Neural progenitor cell (in vitro differentiated cells): ENCODE measurements at regions not wholly inside any gene's neighbourhood (a gene's known extent, or its start where the extent isn't known, plus 50 kb on each side); places are given as distances from the start of the nearest gene placed in this dataset.

Experiments used
- DNase-seq: peaks from one replicate; pipeline ENCODE4 v3.0.0-alpha.2; 2016; ENCODE audit warnings: low spot score
- H2AFZ ChIP-seq: fragments of 200-600 bp; sonication (generic); replicated peaks from 2 replicates; pipeline ENCODE4 v1.6.1; 2016; ENCODE audit warnings: antibody characterized with exemption
- H3F3A ChIP-seq: fragments of 200-600 bp; sonication (generic); 2 replicates; pipeline ENCODE4 v1.6.1; 2016; ENCODE audit warnings: antibody characterized with exemption, low read depth
- H3K27ac ChIP-seq: fragments of 200-600 bp; sonication (generic); 2 replicates; pipeline ENCODE4 v1.5.1; 2016; ENCODE audit warnings: mild to moderate bottlenecking
- H3K27me3 ChIP-seq: fragments of 200-600 bp; sonication (generic); 2 replicates; pipeline ENCODE4 v1.6.1; 2016; ENCODE audit warnings: mild to moderate bottlenecking, moderate library complexity
- H3K36me3 ChIP-seq: fragments of 200-600 bp; sonication (generic); 2 replicates; pipeline ENCODE4 v1.5.1; 2016
- H3K4me1 ChIP-seq: fragments of 200-600 bp; sonication (generic); 2 replicates; pipeline ENCODE4 v1.6.1; 2016; ENCODE audit warnings: mixed run types
- H3K4me2 ChIP-seq: fragments of 200-600 bp; sonication (generic); 2 replicates; pipeline ENCODE4 v1.6.1; 2016
- H3K4me3 ChIP-seq: fragments of 200-600 bp; sonication (generic); 2 replicates; pipeline ENCODE4 v1.5.1; 2016
- H3K79me2 ChIP-seq: fragments of 200-600 bp; sonication (generic); 2 replicates; pipeline ENCODE4 v1.6.1; 2016; ENCODE audit warnings: low read depth
- H3K9ac ChIP-seq: fragments of 200-600 bp; sonication (generic); 2 replicates; pipeline ENCODE4 v1.6.1; 2016
- H3K9me3 ChIP-seq: fragments of 200-600 bp; sonication (generic); 2 replicates; pipeline ENCODE4 v1.5.1; 2016; ENCODE audit warnings: low read depth
- H4K20me1 ChIP-seq: fragments of 200-600 bp; sonication (generic); 2 replicates; pipeline ENCODE4 v1.6.1; 2016; ENCODE audit warnings: low read depth
- H3K27ac Mint-ChIP-seq: 3 replicates; pipeline ENCODE4 v1.8.0; 2021; ENCODE audit warnings: mixed read lengths
- H3K27me3 Mint-ChIP-seq: 2 replicates; pipeline ENCODE4 v1.8.0; 2022; ENCODE audit warnings: low read depth, mild to moderate bottlenecking, inconsistent platforms, moderate library complexity, mixed read lengths; ENCODE audit not compliant: insufficient read depth
- H3K36me3 Mint-ChIP-seq: 3 replicates; pipeline ENCODE4 v1.8.0; 2021; ENCODE audit warnings: mixed read lengths
- H3K4me1 Mint-ChIP-seq: 3 replicates; pipeline ENCODE4 v1.8.0; 2021; ENCODE audit warnings: mixed read lengths
- H3K4me3 Mint-ChIP-seq: 3 replicates; pipeline ENCODE4 v1.8.0; 2021; ENCODE audit warnings: mild to moderate bottlenecking, moderate library complexity, mixed read lengths
- H3K9me3 Mint-ChIP-seq: 3 replicates; pipeline ENCODE4 v1.8.0; 2020; ENCODE audit warnings: mixed read lengths
- CTCF ChIP-seq: fragments of 200-600 bp; sonication (generic); IDR thresholded peaks from 2 replicates; pipeline ENCODE4 v1.5.1; 2017; ENCODE audit warnings: antibody characterized with exemption, mild to moderate bottlenecking
- EZH2 ChIP-seq: fragments of 200-600 bp; sonication (generic); IDR thresholded peaks from 2 replicates; pipeline ENCODE4 v1.6.1; 2017; ENCODE audit warnings: antibody characterized with exemption, mild to moderate bottlenecking, moderate library complexity
- EZH2phosphoT487 ChIP-seq: fragments of 200-600 bp; sonication (generic); IDR thresholded peaks from 2 replicates; pipeline ENCODE4 v1.6.1; 2017; ENCODE audit warnings: antibody characterized with exemption

GRCh38 chr10:78803710-78804109, 265.1 kb upstream of the ZMIZ1 start:
- Mint-ChIP-seq H3K27me3 (peaks cover 15% of the 10 kb centered on the region), H3K36me3 (no peaks in the 10 kb centered on the region), H3K9me3 (no peaks in the 10 kb centered on the region), H3K4me3 (no peak overlapping the region), H3K4me1 (peaks cover 41% of the 10 kb centered on the region), H3K27ac (no peak overlapping the region)
- Histone ChIP-seq H3K27me3 (no peaks in the 10 kb centered on the region), H3K9ac (no peak overlapping the region), H3K4me2 (no peak overlapping the region), H3K79me2 (no peaks in the 10 kb centered on the region), H3K4me3 (no peak overlapping the region), H3K36me3 (no peaks in the 10 kb centered on the region), H3F3A (no peaks in the 10 kb centered on the region), H3K27ac (no peak overlapping the region), H3K4me1 (peaks cover 14% of the 10 kb centered on the region), H2AFZ (no peak overlapping the region), H4K20me1 (no peaks in the 10 kb centered on the region), H3K9me3 (no peaks in the 10 kb centered on the region)
- TF ChIP-seq EZH2 (no peak), CTCF (no peak), EZH2phosphoT487 (no peak)
- no peak for DNase-seq

- H3K27me3 Mint-ChIP-seq: peaks cover 13% of the 10 kb centered on the region
- Histone ChIP-seq H3K27me3 (no peaks in the 10 kb centered on the region), H3K9ac (no peak overlapping the region), H3K36me3 (no peaks in the 10 kb centered on the region), H3K27ac (no peak overlapping the region), H3F3A (no peaks in the 10 kb centered on the region), H3K4me3 (no peak overlapping the region), H3K79me2 (no peaks in the 10 kb centered on the region), H3K4me2 (no peak overlapping the region), H3K9me3 (no peaks in the 10 kb centered on the region), H3K4me1 (peaks cover 14% of the 10 kb centered on the region), H2AFZ (no peak overlapping the region), H4K20me1 (no peaks in the 10 kb centered on the region)
- H3K27ac Mint-ChIP-seq: peak overlapping the region; percentile 78
- peaks cover 41% of the 10 kb centered on the region for H3K4me1 Mint-ChIP-seq
- TF ChIP-seq EZH2 (no peak), CTCF (no peak), EZH2phosphoT487 (no peak)
- H3K4me3 Mint-ChIP-seq: no peak overlapping the region
- H3K36me3 Mint-ChIP-seq: no peaks in the 10 kb centered on the region
- DNase-seq: no peak
- H3K9me3 Mint-ChIP-seq: no peaks in the 10 kb centered on the region
Observed at GRCh38 chr10:78804411-78805032, 264.2 kb upstream of the ZMIZ1 start.

- Histone ChIP-seq H3K27ac (no peak overlapping the region), H2AFZ (no peak overlapping the region), H4K20me1 (no peaks in the 10 kb centered on the region), H3K4me1 (peaks cover 14% of the 10 kb centered on the region), H3K79me2 (no peaks in the 10 kb centered on the region), H3K9me3 (no peaks in the 10 kb centered on the region), H3F3A (no peaks in the 10 kb centered on the region), H3K9ac (no peak overlapping the region), H3K36me3 (no peaks in the 10 kb centered on the region), H3K4me2 (no peak overlapping the region), H3K4me3 (no peak overlapping the region), H3K27me3 (no peaks in the 10 kb centered on the region)
- Mint-ChIP-seq H3K4me3 (no peak overlapping the region), H3K4me1 (peaks cover 37% of the 10 kb centered on the region), H3K27ac (no peak overlapping the region), H3K36me3 (no peaks in the 10 kb centered on the region), H3K27me3 (peaks cover 13% of the 10 kb centered on the region), H3K9me3 (no peaks in the 10 kb centered on the region)
- TF ChIP-seq EZH2 (no peak), CTCF (no peak), EZH2phosphoT487 (no peak)
- no peak for DNase-seq
Observed at GRCh38 chr10:78805176-78805575, 263.6 kb upstream of the ZMIZ1 start.
